PC-9 (cell line): ENCODE measurements at regions not wholly inside any gene's neighbourhood (a gene's known extent, or its start where the extent isn't known, plus 50 kb on each side); places are given as distances from the start of the nearest gene placed in this dataset.
A peak's percentile ranks its signal among the peaks of the same experiment; 100 is the strongest.

ENCODE experiments used
- BruUV-seq: library from RNA; stranded (reverse); fragments of 400-500 nt; replicated peaks from 2 replicates; lab custom pipeline; 2021; lab: Mats Ljungman, UMichigan
- CTCF ChIA-PET: fragments of 300-600 bp; sonication (Branson Sonifier 250); formaldehyde crosslinking; loops from one replicate; lab custom pipeline; 2022; ENCODE audit warnings: antibody characterized with exemption; lab: Charles Lee
- POLR2A ChIA-PET: fragments of 300-600 bp; sonication (Branson Sonifier 250); formaldehyde crosslinking; loops from one replicate; lab custom pipeline; 2022; ENCODE audit warnings: antibody characterized with exemption; ENCODE audit not compliant: unreplicated experiment; lab: Charles Lee
- DNase-seq, 2 experiments: peaks; one replicate each; pipeline versions ENCODE4 v3.0.0 to v3.0.0-alpha.2; 2015 to 2022; ENCODE audit warnings: mixed read lengths in 1 of 2
- H2AFZ ChIP-seq: fragments of 200-600 bp; sonication (generic); 2 replicates; pipeline ENCODE4 v1.8.1; 2017; ENCODE audit warnings: antibody characterized with exemption
- H3F3A ChIP-seq: fragments of 200-600 bp; sonication (generic); 2 replicates; pipeline ENCODE4 v1.8.1; 2017; ENCODE audit warnings: antibody characterized with exemption, mild to moderate bottlenecking, low read depth; ENCODE audit not compliant: insufficient read depth
- H3K27ac ChIP-seq: fragments of 200-600 bp; sonication (generic); 2 replicates; pipeline ENCODE4 v1.6.1; 2016; ENCODE audit warnings: mixed run types
- H3K27me3 ChIP-seq: fragments of 200-600 bp; sonication (generic); 2 replicates; pipeline ENCODE4 v1.6.1; 2016; ENCODE audit warnings: low read depth, mixed run types; ENCODE audit not compliant: insufficient read depth
- H3K36me3 ChIP-seq: fragments of 200-600 bp; sonication (generic); 2 replicates; pipeline ENCODE4 v1.6.1; 2016; ENCODE audit warnings: low read depth, mixed run types
- H3K4me1 ChIP-seq: fragments of 200-600 bp; sonication (generic); replicated peaks from 2 replicates; pipeline ENCODE4 v1.6.1; 2016; ENCODE audit warnings: mixed run types; ENCODE audit not compliant: insufficient read depth
- H3K4me2 ChIP-seq: fragments of 200-600 bp; sonication (generic); 2 replicates; pipeline ENCODE4 v1.6.1; 2017; ENCODE audit warnings: mixed run types
- H3K4me3 ChIP-seq: fragments of 200-600 bp; sonication (generic); 2 replicates; pipeline ENCODE4 v1.6.1; 2016; ENCODE audit warnings: mixed run types
- H3K79me2 ChIP-seq: fragments of 200-600 bp; sonication (generic); 2 replicates; pipeline ENCODE4 v1.6.1; 2017; ENCODE audit warnings: low read depth, mixed run types
- H3K9me2 ChIP-seq: fragments of 200-600 bp; sonication (generic); 2 replicates; pipeline ENCODE4 v1.8.1; 2017; ENCODE audit warnings: mild to moderate bottlenecking; ENCODE audit not compliant: insufficient read depth
- H3K9me3 ChIP-seq: fragments of 200-600 bp; sonication (generic); 2 replicates; pipeline ENCODE4 v1.8.1; 2016; ENCODE audit warnings: low read depth; ENCODE audit not compliant: insufficient read depth
- H4K20me1 ChIP-seq: fragments of 200-600 bp; sonication (generic); 2 replicates; pipeline ENCODE4 v1.8.1; 2017; ENCODE audit not compliant: insufficient read depth
- EZH2 ChIP-seq: fragments of 200-600 bp; sonication (generic); IDR thresholded peaks from 2 replicates; pipeline ENCODE4 v1.8.0; 2017; ENCODE audit warnings: antibody characterized with exemption, low read depth
- intact Hi-C: fragments of 100-400 bp; cut with micrococcal nuclease; formaldehyde crosslinking; loops from one replicate; pipeline ENCODE4 v1.10.0; 2022; ENCODE audit not compliant: unreplicated experiment
- TF ChIP-seq, protein P1 (sequence below): fragments of 200-600 bp; sonication (generic); conservative IDR thresholded peaks from 2 replicates; pipeline ENCODE4 v1.6.1; 2017; ENCODE audit warnings: mixed run types, antibody characterized with exemption, mild to moderate bottlenecking, moderate library complexity

DNA sequence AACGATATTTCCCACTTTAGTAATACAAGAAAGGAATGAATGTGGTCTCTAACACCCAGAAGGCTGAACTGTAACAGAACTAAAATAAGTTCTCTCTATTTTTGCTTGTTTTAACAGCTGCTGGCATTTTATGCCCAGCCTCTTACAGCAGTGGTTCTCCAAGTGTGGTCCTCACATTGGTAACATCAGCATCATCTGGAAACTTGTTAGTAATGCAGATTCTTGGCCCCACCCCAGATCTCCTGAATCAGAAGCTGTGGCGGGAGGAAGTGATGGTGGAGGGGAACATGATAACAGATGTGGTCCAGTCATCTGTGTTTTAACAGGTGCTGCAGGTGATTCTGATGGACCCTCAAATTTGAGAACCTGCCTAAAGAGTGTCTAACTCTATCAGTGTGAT lies 170.1 kb downstream of the TMEM26 start:
- Histone ChIP-seq H3K4me2 (no peak overlapping the region), H3K79me2 (no peaks in the 10 kb centered on the region), H4K20me1 (no peaks in the 10 kb centered on the region), H3F3A (no peaks in the 10 kb centered on the region), H3K27me3 (no peaks in the 10 kb centered on the region), H3K9me2 (no peaks in the 10 kb centered on the region), H3K4me1 (peaks cover 6% of the 10 kb centered on the region; the same call in 1 of the 2 replicates), H2AFZ (no peak overlapping the region), H3K27ac (no peak overlapping the region), H3K9me3 (no peaks in the 10 kb centered on the region), H3K36me3 (no peaks in the 10 kb centered on the region), H3K4me3 (no peak overlapping the region)
- TF ChIP-seq EZH2, result no peak
- TF ChIP-seq, protein P1, sequence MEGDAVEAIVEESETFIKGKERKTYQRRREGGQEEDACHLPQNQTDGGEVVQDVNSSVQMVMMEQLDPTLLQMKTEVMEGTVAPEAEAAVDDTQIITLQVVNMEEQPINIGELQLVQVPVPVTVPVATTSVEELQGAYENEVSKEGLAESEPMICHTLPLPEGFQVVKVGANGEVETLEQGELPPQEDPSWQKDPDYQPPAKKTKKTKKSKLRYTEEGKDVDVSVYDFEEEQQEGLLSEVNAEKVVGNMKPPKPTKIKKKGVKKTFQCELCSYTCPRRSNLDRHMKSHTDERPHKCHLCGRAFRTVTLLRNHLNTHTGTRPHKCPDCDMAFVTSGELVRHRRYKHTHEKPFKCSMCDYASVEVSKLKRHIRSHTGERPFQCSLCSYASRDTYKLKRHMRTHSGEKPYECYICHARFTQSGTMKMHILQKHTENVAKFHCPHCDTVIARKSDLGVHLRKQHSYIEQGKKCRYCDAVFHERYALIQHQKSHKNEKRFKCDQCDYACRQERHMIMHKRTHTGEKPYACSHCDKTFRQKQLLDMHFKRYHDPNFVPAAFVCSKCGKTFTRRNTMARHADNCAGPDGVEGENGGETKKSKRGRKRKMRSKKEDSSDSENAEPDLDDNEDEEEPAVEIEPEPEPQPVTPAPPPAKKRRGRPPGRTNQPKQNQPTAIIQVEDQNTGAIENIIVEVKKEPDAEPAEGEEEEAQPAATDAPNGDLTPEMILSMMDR, result no peak
- intact Hi-C loops, result loop anchor here (10.0 kb wide), 3 partner anchors 318 to 838 kb away; no protein-coding TSS in a partner anchor
- ChIA-PET CTCF (no interaction called here), POLR2A (no interaction called here)
- no TSS peak for BruUV-seq
- DNase-seq, result no peak

DNA sequence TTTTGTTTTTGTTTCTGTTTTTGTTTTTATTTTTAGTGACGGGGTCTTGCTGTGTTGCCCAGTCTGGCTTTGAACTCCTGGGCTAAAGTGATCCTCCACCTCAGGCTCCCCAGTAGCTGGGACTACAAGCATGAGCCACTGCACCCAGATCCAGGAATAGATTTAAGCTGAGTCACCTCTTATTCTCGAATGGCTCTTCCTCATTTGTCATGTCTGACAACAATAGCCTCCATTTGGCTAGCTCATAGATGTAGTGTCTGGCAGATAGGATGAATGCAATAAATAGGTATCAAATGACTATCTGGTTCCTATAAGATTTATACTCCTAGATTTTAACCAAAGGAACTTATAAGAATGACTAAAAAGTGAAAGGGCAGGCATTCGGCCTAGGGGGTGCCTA lies 172.9 kb downstream of the TMEM26 start:
- no peak overlapping the region for H3K4me3 ChIP-seq
- no peaks in the 10 kb centered on the region for H3K9me2 ChIP-seq
- H2AFZ ChIP-seq, result no peak overlapping the region
- H3F3A ChIP-seq, result no peaks in the 10 kb centered on the region
- no peaks in the 10 kb centered on the region for H3K27me3 ChIP-seq
- no peaks in the 10 kb centered on the region for H3K9me3 ChIP-seq
- no TSS peak for BruUV-seq
- H3K27ac ChIP-seq, result no peak overlapping the region
- no peaks in the 10 kb centered on the region for H3K36me3 ChIP-seq
- TF ChIP-seq, protein P1, result no peak
- TF ChIP-seq EZH2, result no peak
- intact Hi-C loops, result loop anchor here (10.0 kb wide), 3 partner anchors 316 to 836 kb away; no protein-coding TSS in a partner anchor
- H3K79me2 ChIP-seq, result no peaks in the 10 kb centered on the region
- DNase-seq, result peak; percentile 8 to 53
- H3K4me1 ChIP-seq, result peaks cover 6% of the 10 kb centered on the region; the same call in 1 of the 2 replicates
- H3K4me2 ChIP-seq, result no peak overlapping the region
- CTCF ChIA-PET, result interaction anchor here (0.6 kb wide), 2 partner anchors 587 to 1449 kb away, joined by 3 to 5 read pairs; no protein-coding TSS in a partner anchor
- POLR2A ChIA-PET, result no interaction called here
- H4K20me1 ChIP-seq, result no peaks in the 10 kb centered on the region

DNA sequence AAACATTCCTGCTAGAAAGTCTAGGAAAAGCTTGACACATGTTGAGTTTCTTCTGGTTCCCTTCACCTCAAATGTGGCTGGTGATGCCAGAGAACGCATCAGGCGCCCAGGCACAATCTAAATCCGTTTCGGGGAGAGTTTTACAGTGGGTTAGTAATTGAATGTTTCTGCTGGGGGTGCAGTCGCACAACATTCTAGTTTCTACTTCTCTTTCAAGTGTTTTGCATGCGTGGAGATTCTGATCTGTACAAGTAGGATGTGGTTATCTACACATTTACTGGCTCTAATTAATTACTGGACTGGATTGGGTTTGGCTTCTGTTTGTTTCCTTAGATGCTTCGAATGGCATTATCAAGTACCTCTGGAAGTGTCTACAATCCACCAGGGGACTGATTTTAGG lies 173.8 kb downstream of the TMEM26 start:
- no peaks in the 10 kb centered on the region for H4K20me1 ChIP-seq
- no TSS peak for BruUV-seq
- no peak overlapping the region for H2AFZ ChIP-seq
- H3K9me2 ChIP-seq, result no peaks in the 10 kb centered on the region
- H3K4me1 ChIP-seq, result peaks cover 6% of the 10 kb centered on the region; the same call in 1 of the 2 replicates
- CTCF ChIA-PET, result no interaction called here
- POLR2A ChIA-PET, result no interaction called here
- no peak overlapping the region for H3K4me3 ChIP-seq
- no peak overlapping the region for H3K4me2 ChIP-seq
- H3F3A ChIP-seq, result no peaks in the 10 kb centered on the region
- no peak for DNase-seq
- no peak overlapping the region for H3K27ac ChIP-seq
- H3K79me2 ChIP-seq, result no peaks in the 10 kb centered on the region
- H3K9me3 ChIP-seq, result no peaks in the 10 kb centered on the region
- intact Hi-C loops, result loop anchor here (10.0 kb wide), 2 partner anchors 755 to 965 kb away; no protein-coding TSS in a partner anchor
- no peaks in the 10 kb centered on the region for H3K27me3 ChIP-seq
- TF ChIP-seq, protein P1, result no peak
- no peak for TF ChIP-seq EZH2
- no peaks in the 10 kb centered on the region for H3K36me3 ChIP-seq
